Fibroblast of lung (primary cell): ENCODE measurements at regions not wholly inside any gene's neighbourhood (a gene's known extent, or its start where the extent isn't known, plus 50 kb on each side); places are given as distances from the start of the nearest gene placed in this dataset.

Source experiments
- EZH2 ChIP-seq: IDR thresholded peaks from 2 replicates; pipeline ENCODE4 v1.5.1; 2012; ENCODE audit warnings: low read length, control low read depth, mild to moderate bottlenecking; ENCODE audit errors: missing control alignments
- TF ChIP-seq, protein P1 (sequence below), 2 donors: IDR thresholded peaks in 1 of 2; conservative IDR thresholded peaks in 1 of 2; 1 replicate in 1 of 2; 2 replicates in 1 of 2; pipeline ENCODE4 v1.5.1; 2011 to 2012; ENCODE audit warnings: low read length in 2 of 2, control low read depth in 1 of 2, inconsistent platforms in 1 of 2, low read depth in 1 of 2, mild to moderate bottlenecking in 1 of 2

GRCh38 chr3:34200576-34200975, 402.1 kb downstream of the PDCD6IP start:
- TF ChIP-seq EZH2: no peak
- TF ChIP-seq, protein P1, sequence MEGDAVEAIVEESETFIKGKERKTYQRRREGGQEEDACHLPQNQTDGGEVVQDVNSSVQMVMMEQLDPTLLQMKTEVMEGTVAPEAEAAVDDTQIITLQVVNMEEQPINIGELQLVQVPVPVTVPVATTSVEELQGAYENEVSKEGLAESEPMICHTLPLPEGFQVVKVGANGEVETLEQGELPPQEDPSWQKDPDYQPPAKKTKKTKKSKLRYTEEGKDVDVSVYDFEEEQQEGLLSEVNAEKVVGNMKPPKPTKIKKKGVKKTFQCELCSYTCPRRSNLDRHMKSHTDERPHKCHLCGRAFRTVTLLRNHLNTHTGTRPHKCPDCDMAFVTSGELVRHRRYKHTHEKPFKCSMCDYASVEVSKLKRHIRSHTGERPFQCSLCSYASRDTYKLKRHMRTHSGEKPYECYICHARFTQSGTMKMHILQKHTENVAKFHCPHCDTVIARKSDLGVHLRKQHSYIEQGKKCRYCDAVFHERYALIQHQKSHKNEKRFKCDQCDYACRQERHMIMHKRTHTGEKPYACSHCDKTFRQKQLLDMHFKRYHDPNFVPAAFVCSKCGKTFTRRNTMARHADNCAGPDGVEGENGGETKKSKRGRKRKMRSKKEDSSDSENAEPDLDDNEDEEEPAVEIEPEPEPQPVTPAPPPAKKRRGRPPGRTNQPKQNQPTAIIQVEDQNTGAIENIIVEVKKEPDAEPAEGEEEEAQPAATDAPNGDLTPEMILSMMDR (conservative IDR thresholded peaks at IDR 0.05 in 1 of 2, IDR thresholded peaks at IDR 0.05 in 1 of 2; ENCODE audit: low read depth in 1 of 2, low read length in 2 of 2): no peak
